ENCODE measurements at regions not wholly inside any gene's neighbourhood (a gene's known extent, or its start where the extent isn't known, plus 50 kb on each side); places are given as distances from the start of the nearest gene placed in this dataset.

DNA sequence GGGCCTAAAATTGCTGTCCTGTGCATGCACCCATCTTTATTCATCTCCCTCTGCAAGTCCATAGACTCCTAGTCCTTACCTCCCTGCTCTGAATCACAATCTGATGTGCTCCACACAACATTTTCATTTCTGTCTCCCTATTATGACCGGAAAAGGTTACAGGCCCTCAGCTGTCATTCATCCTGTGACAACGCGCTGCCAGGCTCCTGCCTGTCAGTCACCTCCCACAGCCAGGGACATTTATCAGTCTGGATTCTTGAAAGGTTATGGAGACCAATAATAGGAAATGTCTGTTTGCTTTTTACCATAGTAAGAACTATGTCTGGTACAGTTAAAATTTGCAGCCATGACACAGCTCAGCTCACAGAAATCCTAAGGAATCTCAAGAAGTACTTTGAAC is 197.1 kb downstream of the RDH14 start:
- TF ChIP-seq, protein P1, sequence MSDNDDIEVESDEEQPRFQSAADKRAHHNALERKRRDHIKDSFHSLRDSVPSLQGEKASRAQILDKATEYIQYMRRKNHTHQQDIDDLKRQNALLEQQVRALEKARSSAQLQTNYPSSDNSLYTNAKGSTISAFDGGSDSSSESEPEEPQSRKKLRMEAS (IDR thresholded peaks at IDR 0.05): no peak
- TF ChIP-seq HDAC6 (IDR thresholded peaks at IDR 0.05; ENCODE audit: low read depth, low read length) (no peak), E2F6 (IDR thresholded peaks at IDR 0.05) (no peak), EP300 (IDR thresholded peaks at IDR 0.05; ENCODE audit: borderline replicate concordance in 1 of 2, low read depth in 2 of 2, low read length in 2 of 2) (no peak), CTCF (IDR thresholded peaks at IDR 0.05; ENCODE audit: control extremely low read depth in 1 of 3, insufficient read depth in 1 of 3, low read depth in 1 of 3, low read length in 3 of 3) (no peak), PHF8 (conservative IDR thresholded peaks at IDR 0.05; ENCODE audit: low read depth, low read length) (no peak), POLR2A (IDR thresholded peaks at IDR 0.05; ENCODE audit: control extremely low read depth in 1 of 2, low read depth in 2 of 2, low read length in 2 of 2) (no peak), RAD21 (IDR thresholded peaks at IDR 0.05 in 1 of 2, conservative IDR thresholded peaks at IDR 0.05 in 1 of 2; ENCODE audit: low read depth in 2 of 2, low read length in 2 of 2) (no peak), POLR2AphosphoS5 (IDR thresholded peaks at IDR 0.05; ENCODE audit: low read depth, low read length) (no peak), SIN3A (conservative IDR thresholded peaks at IDR 0.05 in 1 of 2, IDR thresholded peaks at IDR 0.05 in 1 of 2; ENCODE audit: low read depth in 1 of 2, low read length in 2 of 2) (no peak), ZNF274 (IDR thresholded peaks at IDR 0.05; ENCODE audit: borderline replicate concordance, extremely low read depth, low read length) (no peak)
